Liver (tissue), 8 donors: ENCODE measurements at regions not wholly inside any gene's neighbourhood (a gene's known extent, or its start where the extent isn't known, plus 50 kb on each side); places are given as distances from the start of the nearest gene placed in this dataset.

Source experiments
- DNase-seq: peaks from one replicate; pipeline ENCODE4 v3.0.0-alpha.2; 2017; ENCODE audit warnings: low spot score
- H3K27ac ChIP-seq, 2 donors: one replicate each; pipeline ENCODE4 v1.7.0; 2013; ENCODE audit warnings: inconsistent platforms in 2 of 2, low read length in 2 of 2, control low read depth in 1 of 2, low read depth in 1 of 2, mild to moderate bottlenecking in 1 of 2
- H3K27me3 ChIP-seq, 4 donors: one replicate each; pipeline versions ENCODE4 v1.6.1 to v1.7.0; 2013; ENCODE audit warnings: low read length in 3 of 4, inconsistent platforms in 1 of 4, mild to moderate bottlenecking in 1 of 4, moderate library complexity in 1 of 4; ENCODE audit not compliant: control insufficient read depth in 4 of 4, insufficient read depth in 4 of 4
- H3K36me3 ChIP-seq, 4 donors: one replicate each; pipeline versions ENCODE4 v1.6.1 to v1.7.0; 2013; ENCODE audit warnings: low read length in 3 of 4, mild to moderate bottlenecking in 3 of 4, low read depth in 1 of 4, moderate library complexity in 1 of 4; ENCODE audit not compliant: control insufficient read depth in 4 of 4, insufficient read depth in 3 of 4
- H3K4me1 ChIP-seq, 4 donors: one replicate each; pipeline versions ENCODE4 v1.6.1 to v1.7.0; 2013; ENCODE audit warnings: low read length in 3 of 4, mild to moderate bottlenecking in 3 of 4, moderate library complexity in 1 of 4; ENCODE audit not compliant: control insufficient read depth in 4 of 4, insufficient read depth in 4 of 4
- H3K4me3 ChIP-seq, 3 donors: one replicate each; pipeline versions ENCODE4 v1.6.1 to v1.7.0; 2013; ENCODE audit warnings: low read length in 3 of 3, control low read depth in 1 of 3, low read depth in 1 of 3, mild to moderate bottlenecking in 1 of 3
- H3K9ac ChIP-seq, 2 donors: one replicate each; pipeline ENCODE4 v1.7.0; 2013; ENCODE audit warnings: low read length in 2 of 2, mild to moderate bottlenecking in 2 of 2, moderate library complexity in 2 of 2, control low read depth in 1 of 2, low read depth in 1 of 2
- H3K9me3 ChIP-seq, 4 donors: one replicate each; pipeline versions ENCODE4 v1.6.1 to v1.7.0; 2013; ENCODE audit warnings: low read length in 3 of 4; ENCODE audit not compliant: control insufficient read depth in 4 of 4
- CTCF ChIP-seq: fragments of 150-350 bp; IDR thresholded peaks from 2 replicates; pipeline ENCODE4 v1.5.1; 2017; ENCODE audit warnings: improper control_type of control experiment, low read depth, low read length; ENCODE audit not compliant: missing input control
- EGR1 ChIP-seq, 2 donors: IDR thresholded peaks; 2 replicates each; pipeline ENCODE4 v1.6.1; 2016 to 2018; ENCODE audit warnings: antibody characterized with exemption in 2 of 2, low read depth in 2 of 2
- FOXA1 ChIP-seq: IDR thresholded peaks from 2 replicates; pipeline ENCODE4 v1.6.1; 2016; ENCODE audit warnings: antibody characterized with exemption
- FOXA2 ChIP-seq: IDR thresholded peaks from 2 replicates; pipeline ENCODE4 v1.6.1; 2016; ENCODE audit warnings: antibody characterized with exemption
- GABPA ChIP-seq, 2 donors: IDR thresholded peaks in 1 of 2; conservative IDR thresholded peaks in 1 of 2; 2 replicates each; pipeline ENCODE4 v1.6.1; 2016; ENCODE audit warnings: antibody characterized with exemption in 2 of 2, mild to moderate bottlenecking in 1 of 2, moderate library complexity in 1 of 2
- HNF4A ChIP-seq, 2 donors: conservative IDR thresholded peaks; 2 replicates each; pipeline ENCODE4 v1.6.1; 2016; ENCODE audit warnings: antibody characterized with exemption in 2 of 2, mild to moderate bottlenecking in 2 of 2
- HNF4G ChIP-seq: IDR thresholded peaks from 2 replicates; pipeline ENCODE4 v1.6.1; 2016; ENCODE audit warnings: antibody characterized with exemption
- JUND ChIP-seq, 2 donors: IDR thresholded peaks; 2 replicates each; pipeline ENCODE4 v1.6.1; 2016; ENCODE audit warnings: antibody characterized with exemption in 2 of 2
- MAX ChIP-seq: IDR thresholded peaks from 2 replicates; pipeline ENCODE4 v1.6.1; 2016; ENCODE audit warnings: antibody characterized with exemption
- RAD21 ChIP-seq, 2 donors: IDR thresholded peaks; 2 replicates each; pipeline ENCODE4 v1.6.1; 2016; ENCODE audit warnings: antibody characterized with exemption in 2 of 2, mild to moderate bottlenecking in 2 of 2
- RXRA ChIP-seq, 2 donors: IDR thresholded peaks; 2 replicates each; pipeline ENCODE4 v1.6.1; 2017 to 2018; ENCODE audit warnings: antibody characterized with exemption in 2 of 2, mild to moderate bottlenecking in 1 of 2
- SP1 ChIP-seq: IDR thresholded peaks from 2 replicates; pipeline ENCODE4 v1.6.1; 2018; ENCODE audit warnings: antibody characterized with exemption, mild to moderate bottlenecking
- TAF1 ChIP-seq: conservative IDR thresholded peaks from 2 replicates; pipeline ENCODE4 v1.6.1; 2016; ENCODE audit warnings: antibody characterized with exemption, mild to moderate bottlenecking
- YY1 ChIP-seq: IDR thresholded peaks from 2 replicates; pipeline ENCODE4 v1.6.1; 2016; ENCODE audit warnings: antibody characterized with exemption, mild to moderate bottlenecking
- ZBTB33 ChIP-seq: IDR thresholded peaks from 2 replicates; pipeline ENCODE4 v1.6.1; 2016; ENCODE audit warnings: antibody characterized with exemption
- WGBS: extraction: QIAGEN DNeasy Blood & Tissue Kit; methylation state at CpG from one replicate; pipeline ENCODE4 v1.1.7; 2013; 5-methylcytosine and 5-hydroxymethylcytosine counted together
- donor health status: healthy.
- donor health status: healthy.
- donor health status: healthy.
- donor health status: healthy.
- donor health status: healthy.

- TF ChIP-seq MAX, result no peak
These were observed 182.0 kb upstream of the IRX5 start (continued) for GRCh38 chr16:54748611-54749190.

GRCh38 chr16:54746596-54746995, 184.1 kb upstream of the IRX5 start:
- Histone ChIP-seq H3K36me3 (no peaks in the 10 kb centered on the region), H3K27ac (no peak overlapping the region), H3K9ac (no peak overlapping the region), H3K27me3 (peaks cover 0 to 8% (median 0%) of the 10 kb centered on the region in 4 donors), H3K4me3 (no peak overlapping the region), H3K9me3 (no peaks in the 10 kb centered on the region), H3K4me1 (no peaks in the 10 kb centered on the region)
- no peak for TF ChIP-seq JUND (IDR thresholded peaks at IDR 0.05)
- TF ChIP-seq RAD21 (IDR thresholded peaks at IDR 0.05), result no peak
- no peak for TF ChIP-seq EGR1 (IDR thresholded peaks at IDR 0.05; ENCODE audit: low read depth in 2 of 2)
- no peak for TF ChIP-seq HNF4A (conservative IDR thresholded peaks at IDR 0.05)
- no peak for TF ChIP-seq TAF1
- TF ChIP-seq ZBTB33, result no peak
- no peak for TF ChIP-seq FOXA1
- no peak for TF ChIP-seq RXRA (IDR thresholded peaks at IDR 0.05)
- no peak for TF ChIP-seq HNF4G
- TF ChIP-seq CTCF, result no peak
- no peak for TF ChIP-seq GABPA (IDR thresholded peaks at IDR 0.05 in 1 of 2, conservative IDR thresholded peaks at IDR 0.05 in 1 of 2)
- WGBS, result 68% methylated on average over 4 of the region's 4 CpGs
- DNase-seq, result no peak

- H3K36me3 ChIP-seq, result no peaks in the 10 kb centered on the region
- no peak overlapping the region for H3K4me3 ChIP-seq
- H3K9me3 ChIP-seq, result no peaks in the 10 kb centered on the region
- TF ChIP-seq MAX (no peak), RAD21 (IDR thresholded peaks at IDR 0.05) (no peak), GABPA (IDR thresholded peaks at IDR 0.05 in 1 of 2, conservative IDR thresholded peaks at IDR 0.05 in 1 of 2) (no peak)
- no peaks in the 10 kb centered on the region for H3K4me1 ChIP-seq
- 82% methylated on average over 6 of the region's 6 CpGs for whole genome bisulfite sequencing
- H3K27me3 ChIP-seq, result peaks cover 0 to 8% (median 0%) of the 10 kb centered on the region in 4 donors
- DNase-seq, result no peak
- H3K27ac ChIP-seq, result no peak overlapping the region
- no peak overlapping the region for H3K9ac ChIP-seq
These were observed 185.7 kb upstream of the IRX5 start for GRCh38 chr16:54744998-54745397.

- Histone ChIP-seq H3K9ac (no peak overlapping the region), H3K27ac (no peak overlapping the region), H3K4me3 (no peak overlapping the region), H3K36me3 (no peaks in the 10 kb centered on the region), H3K27me3 (peaks cover 0 to 8% (median 0%) of the 10 kb centered on the region in 4 donors), H3K4me1 (no peaks in the 10 kb centered on the region), H3K9me3 (no peaks in the 10 kb centered on the region)
- WGBS, result 62% methylated on average over 1 of the region's 1 CpG
- DNase-seq, result no peak
- no peak for TF ChIP-seq EGR1 (IDR thresholded peaks at IDR 0.05; ENCODE audit: low read depth in 2 of 2)
- TF ChIP-seq CTCF, result no peak
- no peak for TF ChIP-seq SP1
- no peak for TF ChIP-seq MAX
- no peak for TF ChIP-seq GABPA (IDR thresholded peaks at IDR 0.05 in 1 of 2, conservative IDR thresholded peaks at IDR 0.05 in 1 of 2)
- TF ChIP-seq YY1, result no peak
- no peak for TF ChIP-seq JUND (IDR thresholded peaks at IDR 0.05)
- no peak for TF ChIP-seq FOXA2
- no peak for TF ChIP-seq HNF4A (conservative IDR thresholded peaks at IDR 0.05)
- no peak for TF ChIP-seq HNF4G
- no peak for TF ChIP-seq FOXA1
These were observed 188.2 kb upstream of the IRX5 start for GRCh38 chr16:54742436-54742835.
